Duodenal mucosa (tissue), 2 donors: ENCODE measurements at regions not wholly inside any gene's neighbourhood (a gene's known extent, or its start where the extent isn't known, plus 50 kb on each side); places are given as distances from the start of the nearest gene placed in this dataset.
"Not testable (repeated sequence)": the region's sequence is repeated elsewhere in the genome, so short reads cannot be mapped to it uniquely, and the experiment has no call there.

Experiments used
- H3K27ac ChIP-seq: one replicate; pipeline ENCODE4 v1.7.0; 2013; ENCODE audit warnings: low read depth, low read length
- H3K27me3 ChIP-seq, 2 donors: one replicate each; pipeline ENCODE4 v1.7.0; 2013; ENCODE audit warnings: low read length in 2 of 2, control low read depth in 1 of 2; ENCODE audit not compliant: insufficient read depth in 2 of 2, control insufficient read depth in 1 of 2
- H3K36me3 ChIP-seq, 2 donors: one replicate each; pipeline ENCODE4 v1.7.0; 2013; ENCODE audit warnings: low read length in 2 of 2, control low read depth in 1 of 2; ENCODE audit not compliant: insufficient read depth in 2 of 2, control insufficient read depth in 1 of 2
- H3K4me1 ChIP-seq, 2 donors: one replicate each; pipeline ENCODE4 v1.7.0; 2013; ENCODE audit warnings: low read length in 2 of 2, control low read depth in 1 of 2; ENCODE audit not compliant: insufficient read depth in 2 of 2, control insufficient read depth in 1 of 2
- H3K4me3 ChIP-seq, 2 donors: one replicate each; pipeline ENCODE4 v1.7.0; 2013; ENCODE audit warnings: low read length in 2 of 2, low read depth in 1 of 2
- H3K9ac ChIP-seq, 2 donors: one replicate each; pipeline ENCODE4 v1.7.0; 2013; ENCODE audit warnings: low read length in 2 of 2, low read depth in 1 of 2
- H3K9me3 ChIP-seq, 2 donors: one replicate each; pipeline ENCODE4 v1.7.0; 2013; ENCODE audit warnings: low read length in 2 of 2, control low read depth in 1 of 2; ENCODE audit not compliant: control insufficient read depth in 1 of 2

- H3K4me1 ChIP-seq: no peaks in the 10 kb centered on the region
- no peak overlapping the region for H3K4me3 ChIP-seq
- H3K36me3 ChIP-seq: no peaks in the 10 kb centered on the region
- no peaks in the 10 kb centered on the region for H3K27me3 ChIP-seq
- no peak overlapping the region for H3K9ac ChIP-seq
- H3K9me3 ChIP-seq: no peaks in the 10 kb centered on the region
- H3K27ac ChIP-seq: no peak overlapping the region
These were observed 57.1 kb upstream of the KIF2B start for GRCh38 chr17:53765609-53766008.

- H3K9me3 ChIP-seq: no peaks in the 10 kb centered on the region
- H3K4me3 ChIP-seq: no peak overlapping the region
- no peaks in the 10 kb centered on the region for H3K4me1 ChIP-seq
- H3K27ac ChIP-seq: no peak overlapping the region
- H3K9ac ChIP-seq: no peak overlapping the region
- no peaks in the 10 kb centered on the region for H3K36me3 ChIP-seq
- H3K27me3 ChIP-seq: no peaks in the 10 kb centered on the region
These were observed 57.6 kb upstream of the KIF2B start for GRCh38 chr17:53765129-53765528.

- Histone ChIP-seq H3K36me3 (no peaks in the 10 kb centered on the region), H3K27ac (no peak overlapping the region), H3K9ac (no peak overlapping the region), H3K9me3 (no peaks in the 10 kb centered on the region), H3K27me3 (no peaks in the 10 kb centered on the region), H3K4me1 (no peaks in the 10 kb centered on the region), H3K4me3 (no peak overlapping the region)
These were observed 65.2 kb upstream of the KIF2B start for GRCh38 chr17:53757559-53757958.

- not testable (repeated sequence) for H3K27ac ChIP-seq, H3K4me3 ChIP-seq, H3K4me1 ChIP-seq, H3K36me3 ChIP-seq, H3K9ac ChIP-seq, H3K9me3 ChIP-seq, H3K27me3 ChIP-seq
These were observed 65.6 kb upstream of the KIF2B start for GRCh38 chr17:53757116-53757515.

- no peaks in the 10 kb centered on the region for H3K27me3 ChIP-seq
- no peak overlapping the region for H3K27ac ChIP-seq
- H3K9ac ChIP-seq: no peak overlapping the region
- no peaks in the 10 kb centered on the region for H3K9me3 ChIP-seq
- no peaks in the 10 kb centered on the region for H3K4me1 ChIP-seq
- H3K36me3 ChIP-seq: no peaks in the 10 kb centered on the region
- no peak overlapping the region for H3K4me3 ChIP-seq
These were observed 73.5 kb upstream of the KIF2B start for GRCh38 chr17:53749178-53749577.

GRCh38 chr17:53748159-53748820 lies 74.4 kb upstream of the KIF2B start:
- not testable (repeated sequence) for H3K27ac ChIP-seq, H3K4me1 ChIP-seq, H3K36me3 ChIP-seq, H3K9ac ChIP-seq, H3K4me3 ChIP-seq, H3K9me3 ChIP-seq, H3K27me3 ChIP-seq

- no peaks in the 10 kb centered on the region for H3K27me3 ChIP-seq
- H3K4me3 ChIP-seq: no peak overlapping the region
These were observed 82.4 kb upstream of the KIF2B start for GRCh38 chr17:53740312-53740711.

GRCh38 chr17:53736516-53737240 lies 86.0 kb upstream of the KIF2B start:
- no peaks in the 10 kb centered on the region for H3K9me3 ChIP-seq
- H3K4me3 ChIP-seq: no peak overlapping the region
- H3K27me3 ChIP-seq: no peaks in the 10 kb centered on the region
- no peaks in the 10 kb centered on the region for H3K4me1 ChIP-seq
- no peak overlapping the region for H3K27ac ChIP-seq
- no peaks in the 10 kb centered on the region for H3K36me3 ChIP-seq
- H3K9ac ChIP-seq: no peak overlapping the region

More at GRCh38 chr17:53740312-53740711, 82.4 kb upstream of the KIF2B start:
- no peak overlapping the region for H3K9ac ChIP-seq
- H3K27ac ChIP-seq: no peak overlapping the region
- H3K36me3 ChIP-seq: no peaks in the 10 kb centered on the region
- H3K4me1 ChIP-seq: no peaks in the 10 kb centered on the region
- H3K9me3 ChIP-seq: no peaks in the 10 kb centered on the region

- H3K9me3 ChIP-seq: no peaks in the 10 kb centered on the region
- no peaks in the 10 kb centered on the region for H3K4me1 ChIP-seq
- H3K9ac ChIP-seq: no peak overlapping the region
- no peak overlapping the region for H3K4me3 ChIP-seq
- H3K27me3 ChIP-seq: no peaks in the 10 kb centered on the region
- H3K27ac ChIP-seq: no peak overlapping the region
- no peaks in the 10 kb centered on the region for H3K36me3 ChIP-seq
These were observed 98.0 kb upstream of the KIF2B start for GRCh38 chr17:53724726-53725125.

GRCh38 chr17:53722407-53722806 lies 100.3 kb upstream of the KIF2B start:
- Histone ChIP-seq H3K9ac (no peak overlapping the region), H3K27me3 (no peaks in the 10 kb centered on the region), H3K9me3 (no peaks in the 10 kb centered on the region), H3K36me3 (no peaks in the 10 kb centered on the region), H3K27ac (no peak overlapping the region), H3K4me1 (no peaks in the 10 kb centered on the region), H3K4me3 (no peak overlapping the region)
